Dendritic cell treated with granulocyte-macrophage colony-stimulating factor and Interleukin-4, amounts not matched to agents 40 ng/mL and 50 ng/mL, for 4 days (primary cell): ENCODE measurements at regions not wholly inside any gene's neighbourhood (a gene's known extent, or its start where the extent isn't known, plus 50 kb on each side); places are given as distances from the start of the nearest gene placed in this dataset.
"Not testable (repeated sequence)": the region's sequence is repeated elsewhere in the genome, so short reads cannot be mapped to it uniquely, and the experiment has no call there.

Experiments used
- H3K27ac Mint-ChIP-seq: one replicate; pipeline ENCODE4 v1.8.0; 2022; ENCODE audit warnings: mild to moderate bottlenecking, mixed read lengths
- H3K27me3 Mint-ChIP-seq: one replicate; pipeline ENCODE4 v1.8.0; 2022; ENCODE audit warnings: mild to moderate bottlenecking, mixed read lengths
- H3K36me3 Mint-ChIP-seq: one replicate; pipeline ENCODE4 v1.8.0; 2022; ENCODE audit warnings: low read depth, mixed read lengths
- H3K4me1 Mint-ChIP-seq: one replicate; pipeline ENCODE4 v1.8.0; 2022; ENCODE audit warnings: low read depth, mixed read lengths
- H3K4me3 Mint-ChIP-seq: one replicate; pipeline ENCODE4 v1.8.0; 2022; ENCODE audit warnings: mild to moderate bottlenecking, moderate library complexity, mixed read lengths
- H3K9me3 Mint-ChIP-seq: one replicate; pipeline ENCODE4 v1.8.0; 2022; ENCODE audit warnings: mixed read lengths
- intact Hi-C: fragments of 100-400 bp; cut with micrococcal nuclease; formaldehyde crosslinking; loops from one replicate; pipeline ENCODE4 v1.15.0; 2022

GRCh38 chr1:110260194-110260593 is 50.1 kb downstream of the KCNC4 start:
- Mint-ChIP-seq H3K9me3 (no peaks in the 10 kb centered on the region), H3K4me3 (no peak overlapping the region)
- intact Hi-C loops = no loop called here

GRCh38 chr1:110262296-110262695 is 52.2 kb downstream of the KCNC4 start:
- no peaks in the 10 kb centered on the region for H3K36me3 Mint-ChIP-seq
- H3K9me3 Mint-ChIP-seq = no peaks in the 10 kb centered on the region
- H3K4me3 Mint-ChIP-seq = no peak overlapping the region
- H3K4me1 Mint-ChIP-seq = peaks cover 48% of the 10 kb centered on the region
- H3K27ac Mint-ChIP-seq = no peak overlapping the region
- intact Hi-C loops = no loop called here
- H3K27me3 Mint-ChIP-seq = peaks cover 2% of the 10 kb centered on the region

More at GRCh38 chr1:110260194-110260593, 50.1 kb downstream of the KCNC4 start:
- Mint-ChIP-seq H3K4me1 (peaks cover 30% of the 10 kb centered on the region), H3K27ac (no peak overlapping the region), H3K27me3 (peaks cover 3% of the 10 kb centered on the region), H3K36me3 (no peaks in the 10 kb centered on the region)

GRCh38 chr1:110262846-110263631 is 52.9 kb downstream of the KCNC4 start:
- Mint-ChIP-seq H3K4me1 (peaks cover 56% of the 10 kb centered on the region), H3K4me3 (no peak overlapping the region), H3K27ac (no peak overlapping the region), H3K27me3 (peaks cover 2% of the 10 kb centered on the region), H3K9me3 (no peaks in the 10 kb centered on the region), H3K36me3 (no peaks in the 10 kb centered on the region)
- intact Hi-C loops = no loop called here

- Mint-ChIP-seq H3K4me1 (peaks cover 54% of the 10 kb centered on the region), H3K27ac (no peak overlapping the region), H3K9me3 (no peaks in the 10 kb centered on the region), H3K36me3 (no peaks in the 10 kb centered on the region), H3K27me3 (no peaks in the 10 kb centered on the region), H3K4me3 (no peak overlapping the region)
- intact Hi-C loops = no loop called here
These were observed 54.3 kb downstream of the KCNC4 start for GRCh38 chr1:110264430-110264829.

- no peak overlapping the region for H3K4me3 Mint-ChIP-seq
- no peaks in the 10 kb centered on the region for H3K9me3 Mint-ChIP-seq
- H3K27ac Mint-ChIP-seq = no peak overlapping the region
- intact Hi-C loops = no loop called here
- H3K4me1 Mint-ChIP-seq = peaks cover 48% of the 10 kb centered on the region
- H3K27me3 Mint-ChIP-seq = no peaks in the 10 kb centered on the region
- H3K36me3 Mint-ChIP-seq = no peaks in the 10 kb centered on the region
These were observed 55.1 kb downstream of the KCNC4 start for GRCh38 chr1:110265186-110265585.

GRCh38 chr1:110266834-110267233 is 56.7 kb downstream of the KCNC4 start:
- no peaks in the 10 kb centered on the region for H3K36me3 Mint-ChIP-seq
- H3K27ac Mint-ChIP-seq = peak overlapping the region; percentile 38
- H3K4me3 Mint-ChIP-seq = no peak overlapping the region
- H3K27me3 Mint-ChIP-seq = no peaks in the 10 kb centered on the region
- peaks cover 48% of the 10 kb centered on the region for H3K4me1 Mint-ChIP-seq
- H3K9me3 Mint-ChIP-seq = no peaks in the 10 kb centered on the region
- intact Hi-C loops = no loop called here

- H3K36me3 Mint-ChIP-seq = no peaks in the 10 kb centered on the region
- no peak overlapping the region for H3K4me3 Mint-ChIP-seq
- peaks cover 45% of the 10 kb centered on the region for H3K4me1 Mint-ChIP-seq
- intact Hi-C loops = no loop called here
- H3K27me3 Mint-ChIP-seq = no peaks in the 10 kb centered on the region
- H3K9me3 Mint-ChIP-seq = no peaks in the 10 kb centered on the region
- peak overlapping the region; percentile 16 for H3K27ac Mint-ChIP-seq
These were observed 57.1 kb downstream of the KCNC4 start for GRCh38 chr1:110267260-110267659.

- no peaks in the 10 kb centered on the region for H3K9me3 Mint-ChIP-seq
- H3K27me3 Mint-ChIP-seq = peaks cover 2% of the 10 kb centered on the region
- intact Hi-C loops = no loop called here
- H3K4me1 Mint-ChIP-seq = peaks cover 13% of the 10 kb centered on the region
- H3K27ac Mint-ChIP-seq = no peak overlapping the region
- H3K4me3 Mint-ChIP-seq = no peak overlapping the region
- no peaks in the 10 kb centered on the region for H3K36me3 Mint-ChIP-seq
These were observed 61.9 kb downstream of the KCNC4 start for GRCh38 chr1:110272045-110272444.

GRCh38 chr1:110273832-110274231 is 63.7 kb downstream of the KCNC4 start:
- H3K4me3 Mint-ChIP-seq, H3K27me3 Mint-ChIP-seq, H3K36me3 Mint-ChIP-seq, intact Hi-C loops, H3K9me3 Mint-ChIP-seq, H3K4me1 Mint-ChIP-seq, H3K27ac Mint-ChIP-seq: not testable (repeated sequence)

- Mint-ChIP-seq H3K27ac (no peak overlapping the region), H3K27me3 (no peaks in the 10 kb centered on the region), H3K4me1 (peaks cover 5% of the 10 kb centered on the region), H3K4me3 (no peak overlapping the region), H3K36me3 (no peaks in the 10 kb centered on the region), H3K9me3 (no peaks in the 10 kb centered on the region)
- intact Hi-C loops = no loop called here
These were observed 59.1 kb upstream of the RBM15 start for GRCh38 chr1:110280126-110280525.

GRCh38 chr1:110280804-110281203 is 58.4 kb upstream of the RBM15 start:
- intact Hi-C loops = no loop called here
- H3K9me3 Mint-ChIP-seq = no peaks in the 10 kb centered on the region

GRCh38 chr1:110281363-110282290 is 57.5 kb upstream of the RBM15 start:
- Mint-ChIP-seq H3K36me3 (no peaks in the 10 kb centered on the region), H3K4me3 (no peak overlapping the region), H3K9me3 (no peaks in the 10 kb centered on the region), H3K27me3 (no peaks in the 10 kb centered on the region), H3K4me1 (peaks cover 5% of the 10 kb centered on the region), H3K27ac (no peak overlapping the region)
- intact Hi-C loops = no loop called here

More at GRCh38 chr1:110280804-110281203, 58.4 kb upstream of the RBM15 start:
- H3K27me3 Mint-ChIP-seq = no peaks in the 10 kb centered on the region
- H3K4me3 Mint-ChIP-seq = no peak overlapping the region
- no peaks in the 10 kb centered on the region for H3K36me3 Mint-ChIP-seq
- H3K27ac Mint-ChIP-seq = no peak overlapping the region
- H3K4me1 Mint-ChIP-seq = peaks cover 5% of the 10 kb centered on the region

GRCh38 chr1:110282395-110282794 is 56.8 kb upstream of the RBM15 start:
- no peaks in the 10 kb centered on the region for H3K36me3 Mint-ChIP-seq
- H3K4me3 Mint-ChIP-seq = no peak overlapping the region
- intact Hi-C loops = no loop called here
- H3K4me1 Mint-ChIP-seq = peaks cover 5% of the 10 kb centered on the region
- H3K27ac Mint-ChIP-seq = no peak overlapping the region
- no peaks in the 10 kb centered on the region for H3K9me3 Mint-ChIP-seq
- H3K27me3 Mint-ChIP-seq = no peaks in the 10 kb centered on the region

- Mint-ChIP-seq H3K4me1 (peaks cover 5% of the 10 kb centered on the region), H3K36me3 (no peaks in the 10 kb centered on the region), H3K4me3 (no peak overlapping the region), H3K27me3 (no peaks in the 10 kb centered on the region), H3K9me3 (no peaks in the 10 kb centered on the region), H3K27ac (no peak overlapping the region)
- intact Hi-C loops = no loop called here
These were observed 55.5 kb upstream of the RBM15 start for GRCh38 chr1:110283677-110284076.
